ENCODE measurements at regions not wholly inside any gene's neighbourhood (a gene's known extent, or its start where the extent isn't known, plus 50 kb on each side); places are given as distances from the start of the nearest gene placed in this dataset.

GRCh38 chr3:110181226-110181625 is 843.9 kb upstream of the DPPA4 start:
- WGBS: 72% methylated on average over 3 of the region's 3 CpGs
- Histone ChIP-seq H3K9me3 (no peaks in the 10 kb centered on the region), H3K36me3 (no peaks in the 10 kb centered on the region), H3K4me1 (replicated peaks) (no peaks in the 10 kb centered on the region), H3K4me3 (no peak overlapping the region), H3K27me3 (replicated peaks; ENCODE audit: insufficient read depth) (no peaks in the 10 kb centered on the region), H3K27ac (no peak overlapping the region)
- DNase-seq (ENCODE audit: low spot score): no peak
- TF ChIP-seq CTCF (IDR thresholded peaks at IDR 0.05): no peak
- TF ChIP-seq POLR2AphosphoS5 (IDR thresholded peaks at IDR 0.05): no peak
- TF ChIP-seq POLR2A (IDR thresholded peaks at IDR 0.05): no peak
- intact Hi-C loops (cut with DNase I): no loop called here

- Histone ChIP-seq H3K4me3 (no peak overlapping the region), H3K9me3 (no peaks in the 10 kb centered on the region), H3K27me3 (replicated peaks; ENCODE audit: insufficient read depth) (no peaks in the 10 kb centered on the region), H3K4me1 (replicated peaks) (no peaks in the 10 kb centered on the region), H3K27ac (no peak overlapping the region), H3K36me3 (no peaks in the 10 kb centered on the region)
- TF ChIP-seq POLR2A (IDR thresholded peaks at IDR 0.05) (no peak), CTCF (IDR thresholded peaks at IDR 0.05) (no peak), POLR2AphosphoS5 (IDR thresholded peaks at IDR 0.05) (no peak)
- WGBS: 10% methylated on average over 1 of the region's 1 CpG
- intact Hi-C loops (cut with DNase I): no loop called here
- DNase-seq (ENCODE audit: low spot score): no peak
These were observed 847.2 kb upstream of the DPPA4 start for GRCh38 chr3:110184536-110184935.

- H3K4me3 ChIP-seq: no peak overlapping the region
- no peaks in the 10 kb centered on the region for H3K36me3 ChIP-seq
- TF ChIP-seq CTCF (IDR thresholded peaks at IDR 0.05) (no peak), POLR2AphosphoS5 (IDR thresholded peaks at IDR 0.05) (no peak), POLR2A (IDR thresholded peaks at IDR 0.05) (no peak)
- no peaks in the 10 kb centered on the region for H3K4me1 ChIP-seq (replicated peaks)
- no peak for DNase-seq (ENCODE audit: low spot score)
- H3K9me3 ChIP-seq: no peaks in the 10 kb centered on the region
- intact Hi-C loops (cut with DNase I): no loop called here
- no peaks in the 10 kb centered on the region for H3K27me3 ChIP-seq (replicated peaks; ENCODE audit: insufficient read depth)
- WGBS: 75% methylated on average over 2 of the region's 2 CpGs
- no peak overlapping the region for H3K27ac ChIP-seq
These were observed 855.7 kb upstream of the DPPA4 start for GRCh38 chr3:110193074-110193473.

- H3K4me1 ChIP-seq (replicated peaks): no peaks in the 10 kb centered on the region
- WGBS: 90% methylated on average over 12 of the region's 12 CpGs
- no peaks in the 10 kb centered on the region for H3K36me3 ChIP-seq
- no peaks in the 10 kb centered on the region for H3K27me3 ChIP-seq (replicated peaks; ENCODE audit: insufficient read depth)
- no peak for TF ChIP-seq POLR2AphosphoS5 (IDR thresholded peaks at IDR 0.05)
- TF ChIP-seq POLR2A (IDR thresholded peaks at IDR 0.05): no peak
- no peak for TF ChIP-seq CTCF (IDR thresholded peaks at IDR 0.05)
- no peak overlapping the region for H3K4me3 ChIP-seq
- intact Hi-C loops (cut with DNase I): no loop called here
- no peak for DNase-seq (ENCODE audit: low spot score)
- H3K27ac ChIP-seq: no peak overlapping the region
- no peaks in the 10 kb centered on the region for H3K9me3 ChIP-seq
These were observed 861.6 kb upstream of the DPPA4 start for GRCh38 chr3:110198717-110199587.

- Histone ChIP-seq H3K9me3 (no peaks in the 10 kb centered on the region), H3K4me1 (replicated peaks) (no peaks in the 10 kb centered on the region), H3K27ac (no peak overlapping the region), H3K36me3 (no peaks in the 10 kb centered on the region), H3K27me3 (replicated peaks; ENCODE audit: insufficient read depth) (no peaks in the 10 kb centered on the region), H3K4me3 (no peak overlapping the region)
- WGBS: 97% methylated on average over 2 of the region's 2 CpGs
- intact Hi-C loops (cut with DNase I): no loop called here
- no peak for DNase-seq (ENCODE audit: low spot score)
- no peak for TF ChIP-seq CTCF (IDR thresholded peaks at IDR 0.05)
- no peak for TF ChIP-seq POLR2A (IDR thresholded peaks at IDR 0.05)
- TF ChIP-seq POLR2AphosphoS5 (IDR thresholded peaks at IDR 0.05): no peak
These were observed 862.2 kb upstream of the DPPA4 start for GRCh38 chr3:110199588-110199943.

Data from prostate gland (tissue), 2 donors.